Esophagus (tissue), 2 donors: ENCODE measurements at regions not wholly inside any gene's neighbourhood (a gene's known extent, or its start where the extent isn't known, plus 50 kb on each side); places are given as distances from the start of the nearest gene placed in this dataset.
"Not testable (repeated sequence)": the region's sequence is repeated elsewhere in the genome, so short reads cannot be mapped to it uniquely, and the experiment has no call there.

Experiments
- H3K27ac ChIP-seq, 2 donors: one replicate each; pipeline ENCODE4 v1.5.1; 2013; ENCODE audit warnings: low read depth in 2 of 2, mild to moderate bottlenecking in 2 of 2, inconsistent platforms in 1 of 2, low read length in 1 of 2, moderate library complexity in 1 of 2
- H3K27me3 ChIP-seq, 2 donors: one replicate each; pipeline ENCODE4 v1.6.1; 2013; ENCODE audit warnings: low read length in 2 of 2, control low read depth in 1 of 2, mild to moderate bottlenecking in 1 of 2; ENCODE audit not compliant: insufficient read depth in 2 of 2, control insufficient read depth in 1 of 2
- H3K36me3 ChIP-seq, 2 donors: one replicate each; pipeline ENCODE4 v1.6.1; 2013; ENCODE audit warnings: low read length in 1 of 2; ENCODE audit not compliant: control insufficient read depth in 2 of 2, insufficient read depth in 2 of 2
- H3K4me1 ChIP-seq, 2 donors: one replicate each; pipeline ENCODE4 v1.6.1; 2013; ENCODE audit warnings: low read length in 1 of 2; ENCODE audit not compliant: control insufficient read depth in 2 of 2, insufficient read depth in 2 of 2
- H3K4me3 ChIP-seq, 2 donors: one replicate each; pipeline ENCODE4 v1.5.1; 2013; ENCODE audit warnings: low read length in 2 of 2, mild to moderate bottlenecking in 2 of 2, low read depth in 1 of 2, moderate library complexity in 1 of 2
- H3K9me3 ChIP-seq, 2 donors: one replicate each; pipeline ENCODE4 v1.6.1; 2013; ENCODE audit warnings: mild to moderate bottlenecking in 2 of 2, low read depth in 1 of 2, low read length in 1 of 2, moderate library complexity in 1 of 2; ENCODE audit not compliant: control insufficient read depth in 2 of 2, insufficient read depth in 1 of 2
- WGBS, 2 donors: extraction: QIAGEN DNeasy Blood & Tissue Kit; methylation state at CpG; one replicate each; pipeline ENCODE4 v1.1.7; 2013; 5-methylcytosine and 5-hydroxymethylcytosine counted together
- donor health status: healthy with polysubstance abuse.
- donor health status: Bipolar disorder and iron deficiency.

GRCh38 chr4:26060286-26060685 is 146.3 kb downstream of the SMIM20 start:
- H3K36me3 ChIP-seq = no peaks in the 10 kb centered on the region
- no peak overlapping the region for H3K4me3 ChIP-seq
- 86 to 89% methylated on average over 3 of the region's 3 CpGs for WGBS, 2 donors
- no peaks in the 10 kb centered on the region for H3K9me3 ChIP-seq
- H3K4me1 ChIP-seq = peaks cover 0 to 4% of the 10 kb centered on the region in 2 donors
- no peaks in the 10 kb centered on the region for H3K27me3 ChIP-seq
- H3K27ac ChIP-seq = no peak overlapping the region

GRCh38 chr4:26061248-26061986 is 147.4 kb downstream of the SMIM20 start:
- Histone ChIP-seq H3K9me3 (no peaks in the 10 kb centered on the region), H3K27ac (no peak overlapping the region), H3K27me3 (no peaks in the 10 kb centered on the region), H3K4me1 (peaks cover 0 to 4% of the 10 kb centered on the region in 2 donors), H3K4me3 (no peak overlapping the region), H3K36me3 (no peaks in the 10 kb centered on the region)
- 81 to 82% methylated on average over 7 of the region's 7 CpGs for WGBS, 2 donors

GRCh38 chr4:26062215-26062614 is 148.2 kb downstream of the SMIM20 start:
- no peaks in the 10 kb centered on the region for H3K36me3 ChIP-seq
- H3K9me3 ChIP-seq = no peaks in the 10 kb centered on the region
- no peak overlapping the region for H3K4me3 ChIP-seq
- no peaks in the 10 kb centered on the region for H3K27me3 ChIP-seq
- no peak overlapping the region for H3K27ac ChIP-seq
- peaks cover 0 to 4% of the 10 kb centered on the region in 2 donors for H3K4me1 ChIP-seq
- whole genome bisulfite sequencing, 2 donors = 51 to 52% methylated on average over 2 of the region's 2 CpGs

DNA sequence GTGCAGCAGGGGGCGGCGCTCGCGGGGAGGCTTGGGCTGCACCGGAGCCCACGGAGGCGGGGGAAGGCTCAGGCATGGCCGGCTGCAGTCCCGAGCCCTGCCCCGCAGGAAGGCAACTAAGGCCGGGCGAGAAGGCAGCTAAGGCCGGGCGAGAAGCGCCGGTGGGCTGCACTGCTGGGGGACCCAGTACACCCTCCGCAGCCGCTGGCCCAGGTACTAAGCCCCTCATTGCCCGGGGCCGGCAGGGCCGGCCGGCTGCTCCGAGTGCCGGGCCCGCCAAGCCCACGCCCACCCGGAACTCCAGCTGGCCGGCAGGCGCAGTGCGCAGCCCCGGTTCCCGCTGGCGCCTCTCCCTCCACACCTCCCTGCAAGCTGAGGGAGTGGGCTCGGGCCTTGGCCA is 150.0 kb downstream of the SMIM20 start:
- H3K27me3 ChIP-seq, H3K27ac ChIP-seq, H3K9me3 ChIP-seq, H3K4me3 ChIP-seq, H3K4me1 ChIP-seq, H3K36me3 ChIP-seq: not testable (repeated sequence)
- 91 to 96% methylated on average over 26 to 34 of the region's 34 CpGs for WGBS, 2 donors

GRCh38 chr4:26065833-26066232 is 151.8 kb downstream of the SMIM20 start:
- no peaks in the 10 kb centered on the region for H3K4me1 ChIP-seq
- H3K4me3 ChIP-seq = no peak overlapping the region
- H3K36me3 ChIP-seq = no peaks in the 10 kb centered on the region
- 86 to 92% methylated on average over 7 of the region's 7 CpGs for WGBS, 2 donors
- no peaks in the 10 kb centered on the region for H3K27me3 ChIP-seq
- H3K27ac ChIP-seq = no peak overlapping the region
- H3K9me3 ChIP-seq = no peaks in the 10 kb centered on the region

GRCh38 chr4:26067035-26067434 is 153.0 kb downstream of the SMIM20 start:
- Histone ChIP-seq H3K27me3 (no peaks in the 10 kb centered on the region), H3K4me3 (no peak overlapping the region), H3K36me3 (no peaks in the 10 kb centered on the region), H3K9me3 (no peaks in the 10 kb centered on the region), H3K4me1 (no peaks in the 10 kb centered on the region), H3K27ac (no peak overlapping the region)
- 82 to 86% methylated on average over 5 of the region's 5 CpGs for WGBS, 2 donors

GRCh38 chr4:26069218-26069617 is 155.2 kb downstream of the SMIM20 start:
- H3K27ac ChIP-seq = no peak overlapping the region
- H3K4me3 ChIP-seq = no peak overlapping the region
- no peaks in the 10 kb centered on the region for H3K9me3 ChIP-seq
- no peaks in the 10 kb centered on the region for H3K36me3 ChIP-seq
- H3K27me3 ChIP-seq = no peaks in the 10 kb centered on the region
- H3K4me1 ChIP-seq = no peaks in the 10 kb centered on the region
- WGBS, 2 donors = 66 to 69% methylated on average over 4 of the region's 4 CpGs

- H3K27ac ChIP-seq = no peak overlapping the region
- 78 to 85% methylated on average over 3 of the region's 3 CpGs for WGBS, 2 donors
- no peaks in the 10 kb centered on the region for H3K27me3 ChIP-seq
- no peak overlapping the region for H3K4me3 ChIP-seq
- H3K36me3 ChIP-seq = no peaks in the 10 kb centered on the region
- H3K4me1 ChIP-seq = no peaks in the 10 kb centered on the region
- H3K9me3 ChIP-seq = no peaks in the 10 kb centered on the region
These were observed 157.7 kb downstream of the SMIM20 start for GRCh38 chr4:26071688-26072087.

GRCh38 chr4:26073886-26074560 is 160.0 kb downstream of the SMIM20 start:
- WGBS, 2 donors = 80 to 81% methylated on average over 6 of the region's 6 CpGs
- Histone ChIP-seq H3K36me3 (no peaks in the 10 kb centered on the region), H3K27me3 (no peaks in the 10 kb centered on the region), H3K27ac (no peak overlapping the region), H3K4me1 (no peaks in the 10 kb centered on the region), H3K9me3 (no peaks in the 10 kb centered on the region), H3K4me3 (no peak overlapping the region)
